Endothelial cell (in vitro differentiated cells): ENCODE measurements at regions not wholly inside any gene's neighbourhood (a gene's known extent, or its start where the extent isn't known, plus 50 kb on each side); places are given as distances from the start of the nearest gene placed in this dataset.

ENCODE experiments used
- DNase-seq: peaks from one replicate; pipeline ENCODE4 v3.0.0; 2021; ENCODE audit warnings: low spot score
- H3K27ac Mint-ChIP-seq: one replicate; pipeline ENCODE4 v1.8.0; 2021; ENCODE audit warnings: mixed read lengths, inconsistent platforms; ENCODE audit not compliant: unreplicated experiment
- H3K27me3 Mint-ChIP-seq: one replicate; pipeline ENCODE4 v1.8.0; 2021; ENCODE audit warnings: mild to moderate bottlenecking, moderate library complexity, mixed read lengths, inconsistent platforms; ENCODE audit not compliant: unreplicated experiment
- H3K36me3 Mint-ChIP-seq: one replicate; pipeline ENCODE4 v1.8.0; 2021; ENCODE audit warnings: mild to moderate bottlenecking, low read depth, mixed read lengths, inconsistent platforms; ENCODE audit not compliant: unreplicated experiment
- H3K4me1 Mint-ChIP-seq: one replicate; pipeline ENCODE4 v1.8.0; 2021; ENCODE audit warnings: mild to moderate bottlenecking, mixed read lengths, inconsistent platforms; ENCODE audit not compliant: unreplicated experiment
- H3K4me3 Mint-ChIP-seq: one replicate; pipeline ENCODE4 v1.8.0; 2021; ENCODE audit warnings: mild to moderate bottlenecking, mixed read lengths, inconsistent platforms; ENCODE audit not compliant: unreplicated experiment
- H3K9me3 Mint-ChIP-seq: one replicate; pipeline ENCODE4 v1.8.0; 2021; ENCODE audit warnings: mixed read lengths, inconsistent platforms; ENCODE audit not compliant: unreplicated experiment
- CTCF ChIP-seq: fragments of 200-600 bp; sonication (generic); IDR thresholded peaks from one replicate; pipeline ENCODE4 v1.5.0; 2021; ENCODE audit warnings: antibody characterized with exemption; ENCODE audit not compliant: unreplicated experiment

DNA sequence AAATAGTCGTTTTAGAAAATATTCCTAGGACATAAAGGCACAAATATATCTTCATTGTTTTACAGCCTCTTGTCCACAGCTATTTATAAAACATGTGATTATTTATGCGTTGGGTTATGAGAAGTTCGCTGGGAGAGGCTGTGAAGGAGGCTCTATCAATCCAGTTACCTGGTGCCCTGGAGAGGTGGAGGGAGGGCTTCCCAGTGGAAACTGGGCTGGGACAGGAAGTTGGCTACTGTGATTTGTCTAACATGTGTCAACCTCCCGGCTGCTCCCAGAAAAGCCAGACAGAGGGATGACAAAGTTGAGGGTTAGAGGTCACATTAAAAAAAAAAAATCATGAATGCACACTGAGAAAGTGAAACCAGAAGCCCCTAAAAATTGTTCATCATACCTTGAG lies 346.5 kb downstream of the ZNF536 start:
- DNase-seq = no peak
- H3K4me3 Mint-ChIP-seq = no peak overlapping the region
- H3K27ac Mint-ChIP-seq = no peak overlapping the region
- peaks cover 7% of the 10 kb centered on the region for H3K4me1 Mint-ChIP-seq
- no peaks in the 10 kb centered on the region for H3K9me3 Mint-ChIP-seq
- peaks cover 4% of the 10 kb centered on the region for H3K36me3 Mint-ChIP-seq
- H3K27me3 Mint-ChIP-seq = no peaks in the 10 kb centered on the region
- no peak for TF ChIP-seq CTCF

DNA sequence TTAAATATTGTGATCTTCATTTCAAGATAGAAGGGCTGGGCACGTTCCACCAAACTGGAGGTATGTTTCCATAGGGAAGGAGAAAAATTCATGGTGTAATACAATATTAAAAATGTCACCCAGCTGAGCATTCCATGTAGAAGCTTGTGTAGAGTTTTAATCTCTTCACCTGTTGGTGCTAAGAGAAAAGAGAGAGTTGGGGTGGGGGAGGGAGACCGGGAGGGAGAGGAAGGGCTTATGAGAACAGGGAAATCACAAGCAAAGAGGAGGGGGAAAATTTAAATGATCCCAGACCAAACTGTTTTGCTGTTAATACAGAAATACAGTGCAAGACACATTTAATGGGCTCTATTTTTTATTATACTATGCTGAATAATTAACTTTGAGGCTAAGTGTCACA lies 345.8 kb downstream of the ZNF536 start:
- TF ChIP-seq CTCF = no peak
- Mint-ChIP-seq H3K9me3 (no peaks in the 10 kb centered on the region), H3K4me3 (no peak overlapping the region), H3K36me3 (peaks cover 4% of the 10 kb centered on the region), H3K27ac (no peak overlapping the region), H3K4me1 (peaks cover 7% of the 10 kb centered on the region), H3K27me3 (no peaks in the 10 kb centered on the region)
- DNase-seq = no peak

GRCh38 chr19:30717381-30717780 lies 345.2 kb downstream of the ZNF536 start:
- Mint-ChIP-seq H3K9me3 (no peaks in the 10 kb centered on the region), H3K4me3 (no peak overlapping the region), H3K27me3 (no peaks in the 10 kb centered on the region), H3K27ac (no peak overlapping the region), H3K36me3 (no peaks in the 10 kb centered on the region), H3K4me1 (peaks cover 7% of the 10 kb centered on the region)
- no peak for TF ChIP-seq CTCF
- no peak for DNase-seq

DNA sequence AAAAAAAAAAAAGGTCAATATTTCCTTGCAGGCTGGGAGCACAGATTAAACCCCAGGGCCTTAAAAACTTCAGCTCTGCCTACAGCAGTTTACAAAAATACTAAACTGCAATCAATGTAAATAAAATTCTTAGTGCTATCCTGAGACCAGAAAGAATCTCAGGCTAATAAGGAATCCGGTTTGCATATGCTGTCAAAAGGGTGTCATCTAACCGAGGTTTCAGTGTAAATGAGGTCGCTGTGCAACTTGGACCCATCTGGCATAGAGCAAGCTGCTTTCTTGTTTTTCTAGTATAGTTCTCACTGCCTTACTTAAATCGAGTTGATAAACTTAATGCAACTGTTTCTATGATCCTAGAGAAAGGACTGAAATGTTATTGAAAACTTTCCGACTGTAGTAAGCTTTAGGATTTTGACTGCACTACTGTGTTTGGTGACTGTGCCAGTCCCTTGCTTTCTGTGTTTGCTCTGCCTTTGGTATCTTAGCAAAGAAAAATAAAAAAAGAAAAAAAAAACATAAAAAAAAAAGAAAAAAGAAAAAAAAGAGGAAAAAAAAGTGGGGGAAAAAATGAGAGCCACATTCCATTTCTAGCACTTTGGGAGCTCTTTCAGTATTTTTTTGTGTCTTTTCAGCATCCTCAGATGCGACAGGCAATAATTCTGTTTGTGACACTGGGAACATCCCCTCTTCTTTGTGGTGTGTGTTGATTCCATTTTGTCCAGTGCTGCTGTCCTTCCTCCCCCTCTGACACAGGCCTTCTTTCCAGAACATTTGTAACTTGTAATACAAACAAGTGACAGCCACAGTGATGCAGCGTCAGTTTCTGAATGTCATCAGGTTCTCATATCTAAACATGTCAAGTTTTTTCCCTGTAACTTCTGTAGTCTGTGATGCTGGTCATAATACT lies 340.5 kb downstream of the ZNF536 start:
- no peak for DNase-seq
- H3K27me3 Mint-ChIP-seq = no peaks in the 10 kb centered on the region
- TF ChIP-seq CTCF = no peak
- H3K4me1 Mint-ChIP-seq = no peaks in the 10 kb centered on the region
- no peak overlapping the region for H3K4me3 Mint-ChIP-seq
- no peaks in the 10 kb centered on the region for H3K36me3 Mint-ChIP-seq
- no peak overlapping the region for H3K27ac Mint-ChIP-seq
- H3K9me3 Mint-ChIP-seq = no peaks in the 10 kb centered on the region

DNA sequence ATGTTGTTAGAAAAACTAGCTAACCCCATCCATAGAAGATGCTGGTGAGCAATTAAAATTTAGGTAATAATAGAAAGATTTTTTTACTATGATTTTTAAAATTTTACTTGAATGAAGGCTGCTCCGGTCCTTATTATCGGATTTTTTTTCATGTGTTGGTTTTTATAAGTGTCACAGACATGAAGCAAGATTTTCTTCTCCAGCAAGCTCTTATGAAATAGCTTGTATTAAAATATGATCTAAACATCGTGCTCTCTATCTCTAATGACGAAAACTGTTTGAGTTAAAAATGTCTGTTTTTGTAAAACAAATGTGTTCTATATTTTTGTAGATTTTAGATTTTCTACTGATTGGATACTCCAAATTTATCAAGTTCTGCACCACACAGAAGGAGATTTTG lies 339.6 kb downstream of the ZNF536 start:
- no peaks in the 10 kb centered on the region for H3K4me1 Mint-ChIP-seq

More for the DNA sequence above, 339.6 kb downstream of the ZNF536 start:
- no peaks in the 10 kb centered on the region for H3K36me3 Mint-ChIP-seq
- no peaks in the 10 kb centered on the region for H3K9me3 Mint-ChIP-seq
- no peak for DNase-seq
- no peak overlapping the region for H3K27ac Mint-ChIP-seq
- no peaks in the 10 kb centered on the region for H3K27me3 Mint-ChIP-seq
- TF ChIP-seq CTCF = no peak
- no peak overlapping the region for H3K4me3 Mint-ChIP-seq
